Lower leg skin (tissue), 3 donors: ENCODE measurements at regions not wholly inside any gene's neighbourhood (a gene's known extent, or its start where the extent isn't known, plus 50 kb on each side); places are given as distances from the start of the nearest gene placed in this dataset.

Experiments
- CTCF ChIP-seq, 3 donors: fragments of 450-650 bp; IDR thresholded peaks; one replicate each; pipeline ENCODE4 v1.5.1; 2016; ENCODE audit warnings: antibody characterized with exemption in 3 of 3, mild to moderate bottlenecking in 3 of 3, moderate library complexity in 2 of 3
- POLR2A ChIP-seq, 2 donors: fragments of 450-650 bp; IDR thresholded peaks; one replicate each; pipeline ENCODE4 v1.6.1; 2016 to 2017; ENCODE audit warnings: antibody characterized with exemption in 2 of 2, mild to moderate bottlenecking in 1 of 2, moderate library complexity in 1 of 2

GRCh38 chr5:12695651-12696050, 791.4 kb upstream of the CTNND2 start:
- TF ChIP-seq CTCF (IDR thresholded peaks at IDR 0.05) (no peak), POLR2A (IDR thresholded peaks at IDR 0.05) (no peak)
